H1 (cell line): ENCODE measurements at regions not wholly inside any gene's neighbourhood (a gene's known extent, or its start where the extent isn't known, plus 50 kb on each side); places are given as distances from the start of the nearest gene placed in this dataset.

Source experiments
- BCL11A ChIP-seq, 2 experiments: IDR thresholded peaks; one replicate each; pipeline ENCODE4 v1.6.1; 2011; ENCODE audit warnings: low read depth in 2 of 2, low read length in 2 of 2, mild to moderate bottlenecking in 2 of 2
- CHD1 ChIP-seq: IDR thresholded peaks from 2 replicates; pipeline ENCODE4 v1.6.1; 2012; ENCODE audit warnings: low read depth, low read length, improper control_type of control experiment
- EZH2 ChIP-seq: fragments of 200-600 bp; sonication (generic); IDR thresholded peaks from 2 replicates; pipeline ENCODE4 v1.7.1; 2012; ENCODE audit warnings: low read depth, mild to moderate bottlenecking, moderate library complexity, low read length, inconsistent platforms; ENCODE audit not compliant: severe bottlenecking

GRCh38 chr5:179487145-179487544 is 63.2 kb upstream of the RUFY1 start (continued):
- TF ChIP-seq EZH2 (no peak), CHD1 (no peak), BCL11A (IDR thresholded peaks at IDR 0.05; ENCODE audit: low read depth in 2 of 2, low read length in 2 of 2) (no peak)
